ENCODE measurements at regions not wholly inside any gene's neighbourhood (a gene's known extent, or its start where the extent isn't known, plus 50 kb on each side); places are given as distances from the start of the nearest gene placed in this dataset.

DNA sequence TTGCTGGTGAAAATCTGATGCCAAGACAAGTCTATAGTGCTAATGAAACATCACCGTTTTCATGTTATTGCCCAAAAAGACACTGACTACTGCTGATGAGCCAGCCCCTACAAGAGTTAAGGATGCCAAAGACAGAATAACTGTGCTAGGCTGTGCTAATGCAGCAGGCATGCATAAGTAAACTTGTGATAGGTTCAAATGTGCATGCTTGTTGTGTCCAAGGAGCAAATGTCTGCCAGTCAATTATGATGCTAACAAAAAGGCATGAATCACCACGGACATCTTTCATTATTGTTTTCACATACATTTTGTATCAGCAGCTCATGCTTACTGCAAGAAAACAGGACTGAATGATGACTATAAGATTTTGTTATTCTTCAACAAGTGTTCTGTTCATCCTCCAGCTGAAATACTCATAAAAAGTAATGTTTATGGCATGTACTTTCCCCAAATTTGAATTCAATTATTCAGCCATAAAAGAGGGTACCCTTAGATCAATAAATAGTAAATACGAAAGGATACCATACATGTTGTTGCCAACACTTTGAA lies 306.9 kb upstream of the ARSJ start:
- TF ChIP-seq, protein P1, sequence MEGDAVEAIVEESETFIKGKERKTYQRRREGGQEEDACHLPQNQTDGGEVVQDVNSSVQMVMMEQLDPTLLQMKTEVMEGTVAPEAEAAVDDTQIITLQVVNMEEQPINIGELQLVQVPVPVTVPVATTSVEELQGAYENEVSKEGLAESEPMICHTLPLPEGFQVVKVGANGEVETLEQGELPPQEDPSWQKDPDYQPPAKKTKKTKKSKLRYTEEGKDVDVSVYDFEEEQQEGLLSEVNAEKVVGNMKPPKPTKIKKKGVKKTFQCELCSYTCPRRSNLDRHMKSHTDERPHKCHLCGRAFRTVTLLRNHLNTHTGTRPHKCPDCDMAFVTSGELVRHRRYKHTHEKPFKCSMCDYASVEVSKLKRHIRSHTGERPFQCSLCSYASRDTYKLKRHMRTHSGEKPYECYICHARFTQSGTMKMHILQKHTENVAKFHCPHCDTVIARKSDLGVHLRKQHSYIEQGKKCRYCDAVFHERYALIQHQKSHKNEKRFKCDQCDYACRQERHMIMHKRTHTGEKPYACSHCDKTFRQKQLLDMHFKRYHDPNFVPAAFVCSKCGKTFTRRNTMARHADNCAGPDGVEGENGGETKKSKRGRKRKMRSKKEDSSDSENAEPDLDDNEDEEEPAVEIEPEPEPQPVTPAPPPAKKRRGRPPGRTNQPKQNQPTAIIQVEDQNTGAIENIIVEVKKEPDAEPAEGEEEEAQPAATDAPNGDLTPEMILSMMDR (IDR thresholded peaks at IDR 0.05): no peak
- no peak for TF ChIP-seq POLR2A (IDR thresholded peaks at IDR 0.05)

All from adrenal gland (tissue), 5 donors.